Peyer's patch (tissue), 4 donors: ENCODE measurements at regions not wholly inside any gene's neighbourhood (a gene's known extent, or its start where the extent isn't known, plus 50 kb on each side); places are given as distances from the start of the nearest gene placed in this dataset.

Source experiments
- POLR2A ChIP-seq, 2 donors: fragments of 450-650 bp; IDR thresholded peaks; one replicate each; pipeline ENCODE4 v1.5.1; 2017; ENCODE audit warnings: antibody characterized with exemption in 2 of 2, mild to moderate bottlenecking in 2 of 2, moderate library complexity in 2 of 2
- TF ChIP-seq, protein P1 (sequence below), 6 experiments: fragments of 450-650 bp in 4 of 6; fragments of 200-600 bp in 2 of 6; sonication (generic) in 1 of 6; IDR thresholded peaks; one replicate each; pipeline ENCODE4 v1.5.1; 2017 to 2019; ENCODE audit warnings: antibody characterized with exemption in 6 of 6, mild to moderate bottlenecking in 3 of 6, moderate library complexity in 1 of 6

DNA sequence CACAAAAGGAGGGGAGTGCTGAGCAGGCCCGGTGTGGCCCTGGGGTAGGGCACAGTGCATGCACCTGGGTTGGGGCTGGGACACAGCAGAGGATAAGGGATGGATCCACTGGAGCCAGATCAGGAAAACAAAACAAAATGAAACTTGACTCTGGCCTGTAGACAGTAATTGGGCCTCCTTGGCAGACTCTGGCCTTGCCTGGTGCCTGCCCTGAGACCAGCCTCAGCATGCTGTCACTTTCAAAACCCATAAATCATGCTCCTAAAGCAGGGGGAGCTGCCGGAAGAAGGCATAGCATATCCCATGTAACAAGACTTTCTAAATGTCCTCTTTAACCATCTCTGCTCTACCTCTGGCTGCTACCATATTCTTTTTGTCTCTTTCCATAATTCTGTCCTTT is 61.1 kb upstream of the IGFBP5 start:
- TF ChIP-seq POLR2A (IDR thresholded peaks at IDR 0.05) = no peak
- TF ChIP-seq, protein P1, sequence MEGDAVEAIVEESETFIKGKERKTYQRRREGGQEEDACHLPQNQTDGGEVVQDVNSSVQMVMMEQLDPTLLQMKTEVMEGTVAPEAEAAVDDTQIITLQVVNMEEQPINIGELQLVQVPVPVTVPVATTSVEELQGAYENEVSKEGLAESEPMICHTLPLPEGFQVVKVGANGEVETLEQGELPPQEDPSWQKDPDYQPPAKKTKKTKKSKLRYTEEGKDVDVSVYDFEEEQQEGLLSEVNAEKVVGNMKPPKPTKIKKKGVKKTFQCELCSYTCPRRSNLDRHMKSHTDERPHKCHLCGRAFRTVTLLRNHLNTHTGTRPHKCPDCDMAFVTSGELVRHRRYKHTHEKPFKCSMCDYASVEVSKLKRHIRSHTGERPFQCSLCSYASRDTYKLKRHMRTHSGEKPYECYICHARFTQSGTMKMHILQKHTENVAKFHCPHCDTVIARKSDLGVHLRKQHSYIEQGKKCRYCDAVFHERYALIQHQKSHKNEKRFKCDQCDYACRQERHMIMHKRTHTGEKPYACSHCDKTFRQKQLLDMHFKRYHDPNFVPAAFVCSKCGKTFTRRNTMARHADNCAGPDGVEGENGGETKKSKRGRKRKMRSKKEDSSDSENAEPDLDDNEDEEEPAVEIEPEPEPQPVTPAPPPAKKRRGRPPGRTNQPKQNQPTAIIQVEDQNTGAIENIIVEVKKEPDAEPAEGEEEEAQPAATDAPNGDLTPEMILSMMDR (IDR thresholded peaks at IDR 0.05) = no peak
